PC-3 (cell line): ENCODE measurements at regions not wholly inside any gene's neighbourhood (a gene's known extent, or its start where the extent isn't known, plus 50 kb on each side); places are given as distances from the start of the nearest gene placed in this dataset.

Source experiments
- ATAC-seq: fragments of 200-7000 bp; cut with Tn5 transposase; 2 replicates; pipeline ENCODE4 v1.9.1; 2020; ENCODE audit warnings: mild to moderate bottlenecking, moderate library complexity
- BruUV-seq: library from RNA; stranded (reverse); fragments of 400-500 nt; replicated peaks from 2 replicates; lab custom pipeline; 2021; lab: Mats Ljungman, UMichigan
- CTCF ChIA-PET: fragments of 300-600 bp; sonication (Branson Sonifier 250); formaldehyde crosslinking; loops from one replicate; lab custom pipeline; 2022; ENCODE audit warnings: antibody characterized with exemption; lab: Charles Lee
- POLR2A ChIA-PET: fragments of 300-600 bp; sonication (Branson Sonifier 250); formaldehyde crosslinking; loops from one replicate; lab custom pipeline; 2022; ENCODE audit warnings: antibody characterized with exemption; ENCODE audit not compliant: unreplicated experiment; lab: Charles Lee
- DNase-seq: peaks from one replicate; pipeline ENCODE4 v3.0.0-alpha.2; 2015
- H2AFZ ChIP-seq: fragments of 300-600 bp; sonication (generic); 2 replicates; pipeline ENCODE4 v1.6.0; 2016; ENCODE audit warnings: antibody characterized with exemption, low read length
- H3F3A ChIP-seq: fragments of 300-600 bp; sonication (generic); one replicate; pipeline ENCODE4 v1.6.0; 2017; ENCODE audit warnings: antibody characterized with exemption, low read length, control low read depth, mild to moderate bottlenecking; ENCODE audit not compliant: unreplicated experiment
- H3K27ac ChIP-seq: fragments of 300-600 bp; sonication (generic); 2 replicates; pipeline ENCODE4 v1.5.1; 2016; ENCODE audit warnings: mild to moderate bottlenecking, low read length
- H3K27me3 ChIP-seq: fragments of 300-600 bp; sonication (generic); 2 replicates; pipeline ENCODE4 v1.6.1; 2016; ENCODE audit warnings: low read length, mixed read lengths
- H3K36me3 ChIP-seq: fragments of 300-600 bp; sonication (generic); 2 replicates; pipeline ENCODE4 v1.6.1; 2016; ENCODE audit warnings: low read depth, mixed run types, low read length, mixed read lengths
- H3K4me1 ChIP-seq: fragments of 300-600 bp; sonication (generic); 2 replicates; pipeline ENCODE4 v1.5.1; 2016; ENCODE audit warnings: low read length; ENCODE audit not compliant: insufficient read depth
- H3K4me2 ChIP-seq: fragments of 300-600 bp; sonication (generic); 2 replicates; pipeline ENCODE4 v1.6.0; 2016; ENCODE audit warnings: low read length
- H3K4me3 ChIP-seq: fragments of 300-600 bp; sonication (generic); 2 replicates; pipeline ENCODE4 v1.5.1; 2016; ENCODE audit warnings: mild to moderate bottlenecking, low read length, mixed read lengths
- H3K79me2 ChIP-seq: fragments of 300-600 bp; sonication (generic); 2 replicates; pipeline ENCODE4 v1.6.1; 2017; ENCODE audit warnings: low read length, mixed read lengths
- H3K9ac ChIP-seq: fragments of 300-600 bp; sonication (generic); 2 replicates; pipeline ENCODE4 v1.6.0; 2016; ENCODE audit warnings: mild to moderate bottlenecking, low read length
- H3K9me2 ChIP-seq: fragments of 300-600 bp; sonication (generic); replicated peaks from 2 replicates; pipeline ENCODE4 v1.6.1; 2016; ENCODE audit warnings: mixed run types, low read length, mixed read lengths
- H3K9me3 ChIP-seq: fragments of 300-600 bp; sonication (generic); 2 replicates; pipeline ENCODE4 v1.6.1; 2016; ENCODE audit warnings: low read length, mixed read lengths
- H4K20me1 ChIP-seq: fragments of 300-600 bp; sonication (generic); 2 replicates; pipeline ENCODE4 v1.6.1; 2016; ENCODE audit warnings: low read length, mixed read lengths
- CTCF ChIP-seq: fragments of 300-600 bp; sonication (generic); conservative IDR thresholded peaks from 2 replicates; pipeline ENCODE4 v1.5.1; 2017; ENCODE audit warnings: antibody characterized with exemption, low read depth, mild to moderate bottlenecking, low read length
- EZH2 ChIP-seq: fragments of 300-600 bp; sonication (generic); IDR thresholded peaks from one replicate; pipeline ENCODE4 v1.6.1; 2017; ENCODE audit warnings: antibody characterized with exemption, mild to moderate bottlenecking, low read length; ENCODE audit not compliant: unreplicated experiment
- EZH2phosphoT487 ChIP-seq: fragments of 300-600 bp; sonication (generic); IDR thresholded peaks from 2 replicates; pipeline ENCODE4 v1.6.1; 2018; ENCODE audit warnings: mild to moderate bottlenecking, antibody characterized with exemption, low read length, borderline replicate concordance
- intact Hi-C: fragments of 100-400 bp; cut with micrococcal nuclease; formaldehyde crosslinking; loops from 2 replicates; pipeline ENCODE4 v1.9.0; 2023

- BruUV-seq: no TSS peak
- ATAC-seq: peak; percentile 94
- peak overlapping the region; percentile 25 for H3K27ac ChIP-seq
- H4K20me1 ChIP-seq: no peaks in the 10 kb centered on the region
- H3K27me3 ChIP-seq: no peaks in the 10 kb centered on the region
- H2AFZ ChIP-seq: no peak overlapping the region
- ChIA-PET CTCF (no interaction called here), POLR2A (no interaction called here)
- intact Hi-C loops: no loop called here
- peak; percentile 81 for DNase-seq
- H3K9me3 ChIP-seq: no peaks in the 10 kb centered on the region
- no peak overlapping the region for H3K9ac ChIP-seq
- peak overlapping the region; percentile 35 for H3K4me2 ChIP-seq
- H3K79me2 ChIP-seq: no peaks in the 10 kb centered on the region
- TF ChIP-seq EZH2phosphoT487: no peak
- no peak for TF ChIP-seq CTCF
- TF ChIP-seq EZH2: no peak
- H3K36me3 ChIP-seq: no peaks in the 10 kb centered on the region
- no peaks in the 10 kb centered on the region for H3K9me2 ChIP-seq
- peaks cover 12% of the 10 kb centered on the region for H3K4me1 ChIP-seq
- H3K4me3 ChIP-seq: no peak overlapping the region
- H3F3A ChIP-seq: no peaks in the 10 kb centered on the region
Observed at GRCh38 chr4:19239565-19239964, 1012.1 kb upstream of the SLIT2 start.

DNA sequence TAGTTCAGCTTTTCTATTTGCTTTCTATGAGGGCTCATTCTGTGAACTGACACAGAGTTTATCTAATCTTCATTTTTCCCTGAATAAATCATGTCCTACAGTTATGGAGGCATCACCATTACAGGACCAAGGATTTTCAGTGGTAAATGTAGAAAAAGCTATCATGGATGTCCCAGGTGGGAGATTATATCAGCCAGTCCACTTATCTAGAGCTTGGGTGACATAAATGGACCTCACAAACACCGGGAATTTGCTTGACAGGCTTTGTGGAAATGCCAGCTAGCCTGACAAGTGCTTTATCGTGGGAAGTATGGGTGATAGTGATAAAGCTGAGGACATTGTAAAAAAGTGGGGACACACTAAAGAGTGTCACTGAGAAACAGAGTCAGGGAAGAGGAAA is 1015.2 kb upstream of the SLIT2 start:
- H3F3A ChIP-seq: no peaks in the 10 kb centered on the region
- H3K4me3 ChIP-seq: no peak overlapping the region
- no peak for ATAC-seq
- no peak overlapping the region for H2AFZ ChIP-seq
- H3K27ac ChIP-seq: no peak overlapping the region
- peaks cover 12% of the 10 kb centered on the region for H3K4me1 ChIP-seq
- no peaks in the 10 kb centered on the region for H3K27me3 ChIP-seq
- H3K36me3 ChIP-seq: no peaks in the 10 kb centered on the region
- no peaks in the 10 kb centered on the region for H3K9me2 ChIP-seq
- ChIA-PET POLR2A (no interaction called here), CTCF (no interaction called here)
- H4K20me1 ChIP-seq: no peaks in the 10 kb centered on the region
- H3K9ac ChIP-seq: no peak overlapping the region
- no peak overlapping the region for H3K4me2 ChIP-seq
- no TSS peak for BruUV-seq
- no peak for DNase-seq
- H3K9me3 ChIP-seq: no peaks in the 10 kb centered on the region
- no peaks in the 10 kb centered on the region for H3K79me2 ChIP-seq
- no peak for TF ChIP-seq EZH2
- no peak for TF ChIP-seq EZH2phosphoT487
- no peak for TF ChIP-seq CTCF
- intact Hi-C loops: no loop called here

DNA sequence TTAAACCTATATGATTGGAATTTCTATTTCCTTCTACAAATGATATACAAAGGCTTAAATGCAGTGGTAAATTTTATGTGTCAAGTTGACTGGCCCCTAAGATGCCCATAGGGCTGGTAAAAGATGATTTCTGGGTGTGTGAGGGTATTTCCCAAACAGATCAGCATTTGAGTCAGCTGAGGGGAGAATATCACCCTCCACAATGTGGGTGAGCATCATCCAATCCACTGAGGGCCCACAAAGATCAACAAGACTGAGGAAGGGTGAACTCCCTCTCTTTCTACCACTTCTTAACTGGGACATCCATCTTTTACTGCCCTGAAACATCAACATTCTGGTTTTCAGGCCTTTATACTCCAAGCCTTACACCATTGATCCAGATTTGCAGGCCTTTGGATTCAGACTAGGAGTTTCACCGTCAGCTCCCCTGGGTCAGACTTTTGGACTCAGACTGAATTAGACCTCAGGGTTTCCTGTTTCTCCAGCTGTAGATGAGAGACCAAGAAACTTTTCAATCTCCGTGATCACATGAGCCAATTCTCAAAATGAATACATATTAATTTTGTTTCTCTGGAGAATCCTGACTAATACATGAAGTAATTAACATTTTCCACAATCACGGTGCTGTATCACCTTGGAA is 1020.7 kb upstream of the SLIT2 start:
- H3K36me3 ChIP-seq: no peaks in the 10 kb centered on the region
- BruUV-seq: no TSS peak
- H3K9me3 ChIP-seq: no peaks in the 10 kb centered on the region
- POLR2A ChIA-PET: no interaction called here
- H3K79me2 ChIP-seq: no peaks in the 10 kb centered on the region
- DNase-seq (no peak), ATAC-seq (no peak)
- intact Hi-C loops: no loop called here
- TF ChIP-seq EZH2 (no peak), EZH2phosphoT487 (no peak), CTCF (no peak)
- H3K27ac ChIP-seq: no peak overlapping the region
- no peaks in the 10 kb centered on the region for H3K9me2 ChIP-seq
- H3K4me1 ChIP-seq: peaks cover 5% of the 10 kb centered on the region; the same call in 1 of the 2 replicates
- CTCF ChIA-PET: no interaction called here
- no peak overlapping the region for H3K9ac ChIP-seq
- no peaks in the 10 kb centered on the region for H4K20me1 ChIP-seq
- H3K27me3 ChIP-seq: no peaks in the 10 kb centered on the region
- H3F3A ChIP-seq: no peaks in the 10 kb centered on the region
- H2AFZ ChIP-seq: no peak overlapping the region
- no peak overlapping the region for H3K4me2 ChIP-seq
- no peak overlapping the region for H3K4me3 ChIP-seq
